Left forelimb (tissue), 1 donor: ENCODE measurements at regions not wholly inside any gene's neighbourhood (a gene's known extent, or its start where the extent isn't known, plus 50 kb on each side); places are given as distances from the start of the nearest gene placed in this dataset.
"Not testable (repeated sequence)": the region's sequence is repeated elsewhere in the genome, so short reads cannot be mapped to it uniquely, and the experiment has no call there.

ENCODE experiments used
- DNase-seq: peaks from one replicate; pipeline ENCODE4 v3.0.0-alpha.2; 2018; ENCODE audit warnings: low spot score

GRCh38 chr18:59800897-59801296 is 98.9 kb upstream of the PMAIP1 start:
- no peak for DNase-seq

- no peak for DNase-seq
Observed at GRCh38 chr18:59799383-59800015, 100.3 kb upstream of the PMAIP1 start.

GRCh38 chr18:59795882-59796281 is 98.7 kb upstream of the CCBE1 start:
- DNase-seq, result no peak

- DNase-seq, result no peak
Observed at GRCh38 chr18:59792353-59792752, 95.1 kb upstream of the CCBE1 start.

GRCh38 chr18:59790346-59790936 is 93.2 kb upstream of the CCBE1 start:
- DNase-seq, result not testable (repeated sequence)

- no peak for DNase-seq
Observed at GRCh38 chr18:59788791-59789106, 91.5 kb upstream of the CCBE1 start.

GRCh38 chr18:59787998-59788790 is 91.0 kb upstream of the CCBE1 start:
- DNase-seq, result no peak

GRCh38 chr18:59784694-59785093 is 87.5 kb upstream of the CCBE1 start:
- no peak for DNase-seq

GRCh38 chr18:59783138-59783537 is 85.9 kb upstream of the CCBE1 start:
- no peak for DNase-seq

GRCh38 chr18:59779979-59780378 is 82.8 kb upstream of the CCBE1 start:
- no peak for DNase-seq

GRCh38 chr18:59778434-59778833 is 81.2 kb upstream of the CCBE1 start:
- DNase-seq, result no peak

- no peak for DNase-seq
Observed at GRCh38 chr18:59777636-59778035, 80.4 kb upstream of the CCBE1 start.

- DNase-seq, result no peak
Observed at GRCh38 chr18:59769129-59769865, 72.1 kb upstream of the CCBE1 start.

- DNase-seq, result no peak
Observed at GRCh38 chr18:59768409-59768808, 71.2 kb upstream of the CCBE1 start.

GRCh38 chr18:59767732-59768131 is 70.5 kb upstream of the CCBE1 start:
- no peak for DNase-seq

- no peak for DNase-seq
Observed at GRCh38 chr18:59765343-59765742, 68.1 kb upstream of the CCBE1 start.

GRCh38 chr18:59764281-59764680 is 67.1 kb upstream of the CCBE1 start:
- no peak for DNase-seq

- no peak for DNase-seq
Observed at GRCh38 chr18:59763541-59764136, 66.4 kb upstream of the CCBE1 start.

- DNase-seq, result no peak
Observed at GRCh38 chr18:59760619-59761600, 63.7 kb upstream of the CCBE1 start.

GRCh38 chr18:59760212-59760611 is 63.0 kb upstream of the CCBE1 start:
- no peak for DNase-seq

- DNase-seq, result no peak
Observed at GRCh38 chr18:59758837-59759236, 61.6 kb upstream of the CCBE1 start.
